IPS-NIHi7 (cell line): ENCODE measurements at regions not wholly inside any gene's neighbourhood (a gene's known extent, or its start where the extent isn't known, plus 50 kb on each side); places are given as distances from the start of the nearest gene placed in this dataset.
A peak's percentile ranks its signal among the peaks of the same experiment; 100 is the strongest.
"Not testable (repeated sequence)": the region's sequence is repeated elsewhere in the genome, so short reads cannot be mapped to it uniquely, and the experiment has no call there.

Experiments used
- DNase-seq: peaks from one replicate; pipeline ENCODE4 v3.0.0; 2012; ENCODE audit warnings: mixed read lengths; ENCODE audit errors: extremely low spot score

- not testable (repeated sequence) for DNase-seq
Observed at GRCh38 chr1:99444211-99444927, 180.1 kb downstream of the PLPPR4 start.

DNA sequence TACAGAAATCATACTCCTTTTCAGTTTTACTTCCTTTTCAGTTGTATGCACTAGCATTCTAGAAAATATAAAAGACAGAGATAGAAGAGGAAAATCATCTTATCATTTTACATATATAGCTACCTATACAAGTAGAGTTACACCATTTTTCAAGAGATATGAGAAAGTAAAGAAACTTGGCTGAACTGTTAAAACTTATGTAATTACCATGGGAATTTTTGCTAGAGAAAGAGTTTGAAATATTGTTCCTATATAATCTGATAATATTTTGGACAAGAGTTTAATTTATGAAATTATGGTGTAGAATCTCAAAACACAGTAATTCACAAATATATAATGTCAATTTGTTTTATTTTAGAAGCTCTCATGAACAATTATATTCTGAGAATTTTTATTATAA, 180.8 kb downstream of the PLPPR4 start:
- no peak for DNase-seq

DNA sequence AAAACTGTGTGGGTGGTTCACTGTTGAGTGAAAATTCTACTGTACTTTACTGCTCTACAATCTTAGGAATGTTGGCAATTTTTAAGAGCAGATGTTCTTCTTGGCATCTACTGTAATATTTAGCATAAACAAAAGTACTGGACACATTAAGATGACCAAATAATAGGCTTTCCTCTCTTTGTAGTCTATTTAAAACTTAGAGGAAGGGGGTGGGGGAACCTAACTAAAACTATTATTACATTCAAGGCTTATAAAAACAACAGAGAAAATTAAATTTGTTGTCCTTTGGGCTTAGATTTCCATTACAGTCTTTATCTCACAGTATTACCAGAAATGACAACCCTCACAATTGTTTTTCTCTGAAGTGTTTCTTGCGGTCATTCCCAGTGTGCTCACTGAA, 181.2 kb downstream of the PLPPR4 start:
- DNase-seq, result no peak

GRCh38 chr1:99447721-99448120, 183.4 kb downstream of the PLPPR4 start:
- no peak for DNase-seq

DNA sequence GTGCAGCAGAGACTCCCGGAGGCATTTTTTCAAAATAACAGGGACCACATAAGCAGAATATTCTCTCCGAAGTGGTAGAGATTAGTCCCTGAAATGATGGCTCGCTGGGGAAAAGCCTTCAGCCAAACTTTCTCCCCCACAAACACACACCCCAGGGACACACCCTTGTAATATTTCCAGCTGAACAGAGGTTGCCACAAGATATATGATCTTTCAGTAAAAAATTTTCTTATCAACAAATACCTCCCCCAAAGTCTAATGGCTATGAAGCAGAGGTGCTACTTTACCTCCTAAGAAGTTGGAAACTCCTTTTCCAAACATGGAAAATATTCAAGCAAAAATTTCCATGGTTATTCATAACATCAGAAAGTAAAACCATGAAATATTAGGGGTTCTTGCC, 190.2 kb upstream of the PALMD start:
- no peak for DNase-seq

GRCh38 chr1:99456536-99456935, 189.4 kb upstream of the PALMD start:
- no peak for DNase-seq

DNA sequence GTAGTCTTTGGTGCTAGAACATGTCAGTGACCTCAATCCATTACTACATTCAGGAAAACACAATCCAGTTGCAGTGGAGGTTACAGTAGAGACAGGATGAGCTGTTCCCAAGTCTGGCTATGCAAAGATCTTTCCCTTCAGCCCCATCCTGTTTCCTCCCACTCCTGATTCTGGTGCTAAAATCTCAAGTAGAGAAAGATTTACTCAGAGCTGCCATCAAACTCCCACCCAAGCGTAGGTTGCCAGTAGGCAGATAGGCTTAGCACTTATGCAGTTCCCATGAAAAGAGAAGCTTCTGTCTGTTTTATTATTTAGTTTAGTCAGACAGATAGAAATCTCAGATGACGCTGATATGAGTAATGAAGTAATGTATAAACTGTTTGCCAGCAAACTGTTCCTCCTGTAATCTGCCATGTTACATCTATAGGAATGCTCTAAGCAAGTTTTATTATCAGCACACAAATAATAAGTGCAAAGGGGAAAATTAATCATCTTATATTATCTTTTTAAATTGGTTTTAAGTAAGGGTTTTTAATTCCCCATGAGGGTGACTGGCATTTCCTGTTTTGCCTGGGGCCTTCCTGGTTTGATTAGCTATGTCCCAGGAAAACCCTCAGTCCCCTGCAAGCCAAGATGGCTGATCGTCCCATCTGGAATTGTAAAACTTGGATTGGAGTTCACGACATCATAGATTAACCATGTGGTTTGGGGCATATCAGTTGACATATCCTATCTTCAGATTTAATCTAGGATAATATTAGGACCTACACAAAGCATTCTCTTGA, 188.3 kb upstream of the PALMD start:
- DNase-seq, result no peak

DNA sequence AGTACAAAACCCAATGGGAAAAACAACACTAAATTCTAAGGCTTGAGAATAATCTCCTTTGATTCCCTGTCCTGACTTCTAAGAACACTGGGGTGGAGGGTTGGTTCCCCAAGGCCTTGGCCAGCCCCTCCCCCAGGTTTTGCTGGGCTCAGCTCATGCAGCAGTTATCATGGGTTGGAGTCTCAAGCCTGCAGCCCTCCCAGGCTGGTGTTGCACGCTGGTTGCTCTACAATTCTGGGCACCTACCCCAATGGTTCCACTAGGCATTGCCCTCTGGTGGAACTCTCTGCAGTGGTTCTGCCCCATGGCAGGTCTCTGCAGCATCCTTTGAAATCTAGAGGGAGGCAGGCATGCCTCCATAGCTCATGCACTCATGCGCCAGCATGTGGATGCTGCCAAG, 184.4 kb upstream of the PALMD start:
- no peak for DNase-seq

- DNase-seq, result no peak
Observed at GRCh38 chr1:99464738-99465137, 181.2 kb upstream of the PALMD start.

GRCh38 chr1:99465176-99465900, 180.6 kb upstream of the PALMD start:
- no peak for DNase-seq

DNA sequence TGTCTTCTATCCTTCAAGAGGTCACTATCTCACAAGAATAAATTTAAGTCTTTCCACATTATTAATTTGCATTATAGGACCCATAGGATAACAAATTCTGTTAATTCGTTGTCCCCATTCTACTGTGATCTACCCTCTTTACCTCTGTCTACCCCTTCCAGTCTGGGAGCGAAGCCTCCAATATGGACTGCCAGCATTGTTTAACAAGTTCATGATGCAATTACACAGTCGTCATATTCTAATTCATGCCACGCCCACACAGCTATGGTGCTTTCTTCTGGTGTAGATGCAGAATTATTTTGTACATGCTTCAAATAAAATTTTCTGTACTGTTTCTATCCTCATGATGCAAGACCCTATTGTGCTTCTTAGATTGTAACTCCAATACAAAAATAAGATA, 178.3 kb upstream of the PALMD start:
- no peak for DNase-seq

- DNase-seq, result no peak
Observed at GRCh38 chr1:99469550-99469971, 176.4 kb upstream of the PALMD start.

DNA sequence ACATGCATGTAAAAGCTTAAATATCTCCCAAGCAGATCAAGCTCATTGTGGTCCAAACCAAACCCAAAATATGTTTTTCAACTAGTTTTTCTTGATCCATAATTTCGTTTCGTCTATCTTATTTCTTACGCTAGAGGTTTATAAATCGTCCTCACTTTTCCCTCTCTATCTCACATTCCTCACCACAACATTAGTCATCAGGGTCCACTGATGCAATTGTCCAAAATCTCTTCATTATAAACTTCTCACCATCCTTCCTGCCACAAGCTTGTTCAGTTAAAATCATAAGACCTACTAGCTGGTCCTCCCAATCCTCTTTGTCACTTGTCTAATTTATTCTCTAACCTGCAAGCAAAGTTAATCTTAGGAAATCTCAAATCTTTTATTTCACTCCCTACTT, 173.0 kb upstream of the PALMD start:
- no peak for DNase-seq

DNA sequence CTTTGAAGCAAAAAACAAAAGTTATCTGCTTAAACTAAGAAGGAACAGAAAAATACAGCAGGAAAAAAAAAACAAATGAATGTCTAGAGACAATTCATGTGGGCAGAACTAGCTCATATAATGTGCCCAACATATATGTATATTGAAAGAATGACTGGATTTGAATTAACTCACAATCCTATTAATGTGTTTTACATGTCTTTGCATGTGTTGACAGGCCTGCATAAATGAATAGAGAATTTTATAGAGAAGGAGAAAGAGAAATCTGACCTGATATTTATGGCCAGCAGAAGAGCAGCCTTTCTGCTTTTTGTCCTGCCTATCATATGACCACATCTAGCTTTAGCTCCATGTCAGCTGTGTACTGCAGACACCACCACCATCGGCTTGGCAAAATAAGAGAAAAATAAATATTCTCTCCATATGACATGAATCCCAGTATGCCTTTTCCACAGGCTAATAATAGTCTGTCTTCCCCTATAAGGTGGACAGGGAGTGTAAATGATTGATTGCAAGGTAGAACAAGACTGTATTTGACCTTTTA, 171.5 kb upstream of the PALMD start:
- DNase-seq, result no peak

- no peak for DNase-seq
Observed at GRCh38 chr1:99476058-99476457, 169.9 kb upstream of the PALMD start.

DNA sequence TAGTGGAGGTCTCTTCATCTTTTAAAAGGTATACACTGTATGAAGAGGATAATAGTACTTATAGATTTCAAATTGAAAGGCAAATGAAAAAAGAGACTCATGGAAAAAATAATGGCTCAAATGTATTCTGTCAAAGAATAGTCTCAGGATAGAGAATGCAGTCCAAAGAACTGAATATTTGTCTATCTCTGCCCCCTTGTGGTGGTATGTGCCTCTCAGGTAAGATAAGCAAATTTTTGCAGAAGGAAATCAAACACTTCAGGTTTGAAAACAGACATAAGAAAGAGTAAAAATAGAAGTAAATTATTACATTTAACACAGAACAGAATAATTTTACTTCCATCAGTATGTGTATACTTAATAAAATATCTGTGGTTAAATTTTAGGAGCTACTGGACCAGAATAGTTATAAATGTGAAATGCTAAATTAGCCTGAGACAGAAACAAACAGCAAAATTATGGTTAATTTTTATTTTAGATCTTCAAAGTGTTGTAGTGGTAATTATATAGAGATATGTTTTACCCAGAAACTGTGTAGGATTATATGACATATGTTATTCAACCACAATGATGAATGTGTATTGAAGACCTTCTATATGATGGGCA, 164.4 kb upstream of the PALMD start:
- peak; percentile 26 for DNase-seq

- DNase-seq, result no peak
Observed at GRCh38 chr1:99482286-99482685, 163.6 kb upstream of the PALMD start.

- DNase-seq, result no peak
Observed at GRCh38 chr1:99482750-99483149, 163.2 kb upstream of the PALMD start.

DNA sequence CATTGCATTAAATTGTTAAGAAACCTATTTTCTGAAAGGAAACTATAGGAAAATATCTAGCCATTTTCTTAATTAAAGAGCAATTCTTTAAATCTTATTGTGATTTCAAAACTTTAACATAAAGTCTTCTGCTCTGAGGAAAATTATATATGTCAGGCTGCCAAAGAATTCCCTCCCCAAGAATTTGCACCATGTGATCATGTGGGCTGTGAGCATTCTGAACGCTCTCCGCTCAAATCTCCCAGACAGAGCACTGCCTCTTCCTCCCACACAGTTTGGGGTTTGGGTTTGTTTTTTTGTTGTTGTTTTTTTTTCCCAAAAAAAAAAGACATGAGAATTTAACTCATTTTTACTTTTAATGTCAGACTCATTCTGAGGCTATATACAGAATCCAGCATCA, 155.9 kb upstream of the PALMD start:
- no peak for DNase-seq

GRCh38 chr1:99496067-99496466, 149.8 kb upstream of the PALMD start:
- no peak for DNase-seq

DNA sequence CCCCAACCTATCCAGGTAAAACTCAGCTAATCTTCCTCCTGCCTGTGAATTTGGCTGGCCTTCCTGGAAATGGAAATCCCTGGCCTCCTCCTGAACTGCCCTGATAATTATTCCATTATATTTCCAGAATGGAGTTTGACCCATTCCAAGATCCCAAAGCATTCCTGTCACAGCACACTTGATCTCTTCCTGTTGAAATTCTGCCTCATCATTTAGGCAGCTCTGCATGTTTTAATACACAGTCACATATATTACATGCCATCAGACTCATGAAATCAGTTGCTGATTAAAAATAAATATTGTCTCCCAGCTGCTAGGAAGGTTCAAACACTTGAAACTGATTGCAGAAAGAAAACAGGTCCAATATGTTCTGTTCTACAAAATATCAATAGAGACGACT, 148.2 kb upstream of the PALMD start:
- no peak for DNase-seq

DNA sequence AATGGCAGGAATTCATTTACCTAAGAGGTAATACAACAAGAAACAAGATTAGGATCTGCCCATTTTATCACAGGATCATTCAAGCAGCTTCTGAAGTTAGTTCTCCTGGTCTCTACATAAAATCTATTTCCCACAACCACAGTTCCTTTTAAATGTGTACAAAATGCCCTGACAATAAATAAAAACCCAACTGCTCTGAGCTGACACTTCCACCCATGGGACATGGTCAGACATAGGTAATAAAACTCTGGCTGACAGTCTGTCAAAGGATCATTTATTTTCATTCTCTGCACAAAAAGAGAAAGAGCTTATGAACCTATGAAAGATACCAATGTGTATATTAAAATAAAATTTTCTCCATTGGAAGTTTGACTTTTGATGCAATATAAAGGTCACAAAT, 145.4 kb upstream of the PALMD start:
- no peak for DNase-seq
